Fibroblast of pulmonary artery (primary cell): ENCODE measurements at regions not wholly inside any gene's neighbourhood (a gene's known extent, or its start where the extent isn't known, plus 50 kb on each side); places are given as distances from the start of the nearest gene placed in this dataset.
A peak's percentile ranks its signal among the peaks of the same experiment; 100 is the strongest.

Experiments
- DNase-seq: peaks from one replicate; pipeline ENCODE4 v3.0.0-alpha.2; 2010; ENCODE audit warnings: low read depth
- H3K4me3 ChIP-seq: replicated peaks from 2 replicates; pipeline ENCODE4 v1.5.1; 2011; ENCODE audit warnings: low read depth, mild to moderate bottlenecking, control low read depth, low read length, moderate library complexity
- TF ChIP-seq, protein P1 (sequence below): IDR thresholded peaks from 2 replicates; pipeline ENCODE4 v1.5.1; 2011; ENCODE audit warnings: mild to moderate bottlenecking, control low read depth, low read length, inconsistent platforms; ENCODE audit errors: missing control alignments

DNA sequence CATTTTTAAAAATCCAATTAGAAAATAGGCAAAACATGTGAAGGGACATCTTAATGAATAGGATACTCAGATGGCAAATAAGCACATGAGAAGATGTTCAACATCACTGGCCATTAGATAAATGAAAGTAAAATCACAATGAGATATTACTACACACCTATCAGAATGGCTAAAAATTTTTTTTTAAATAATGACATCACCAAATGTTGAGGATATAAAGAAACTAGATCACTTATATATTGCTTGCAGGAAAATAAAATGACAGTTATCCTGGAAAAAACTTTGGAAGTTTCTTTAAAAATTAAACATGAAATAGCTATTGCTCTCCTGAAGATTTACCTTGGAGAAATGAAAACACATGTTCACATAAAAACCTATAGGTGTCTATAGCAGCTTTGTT lies 127.8 kb downstream of the ALOX5 start:
- TF ChIP-seq, protein P1, sequence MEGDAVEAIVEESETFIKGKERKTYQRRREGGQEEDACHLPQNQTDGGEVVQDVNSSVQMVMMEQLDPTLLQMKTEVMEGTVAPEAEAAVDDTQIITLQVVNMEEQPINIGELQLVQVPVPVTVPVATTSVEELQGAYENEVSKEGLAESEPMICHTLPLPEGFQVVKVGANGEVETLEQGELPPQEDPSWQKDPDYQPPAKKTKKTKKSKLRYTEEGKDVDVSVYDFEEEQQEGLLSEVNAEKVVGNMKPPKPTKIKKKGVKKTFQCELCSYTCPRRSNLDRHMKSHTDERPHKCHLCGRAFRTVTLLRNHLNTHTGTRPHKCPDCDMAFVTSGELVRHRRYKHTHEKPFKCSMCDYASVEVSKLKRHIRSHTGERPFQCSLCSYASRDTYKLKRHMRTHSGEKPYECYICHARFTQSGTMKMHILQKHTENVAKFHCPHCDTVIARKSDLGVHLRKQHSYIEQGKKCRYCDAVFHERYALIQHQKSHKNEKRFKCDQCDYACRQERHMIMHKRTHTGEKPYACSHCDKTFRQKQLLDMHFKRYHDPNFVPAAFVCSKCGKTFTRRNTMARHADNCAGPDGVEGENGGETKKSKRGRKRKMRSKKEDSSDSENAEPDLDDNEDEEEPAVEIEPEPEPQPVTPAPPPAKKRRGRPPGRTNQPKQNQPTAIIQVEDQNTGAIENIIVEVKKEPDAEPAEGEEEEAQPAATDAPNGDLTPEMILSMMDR = no peak
- DNase-seq = no peak
- no peak overlapping the region for H3K4me3 ChIP-seq

DNA sequence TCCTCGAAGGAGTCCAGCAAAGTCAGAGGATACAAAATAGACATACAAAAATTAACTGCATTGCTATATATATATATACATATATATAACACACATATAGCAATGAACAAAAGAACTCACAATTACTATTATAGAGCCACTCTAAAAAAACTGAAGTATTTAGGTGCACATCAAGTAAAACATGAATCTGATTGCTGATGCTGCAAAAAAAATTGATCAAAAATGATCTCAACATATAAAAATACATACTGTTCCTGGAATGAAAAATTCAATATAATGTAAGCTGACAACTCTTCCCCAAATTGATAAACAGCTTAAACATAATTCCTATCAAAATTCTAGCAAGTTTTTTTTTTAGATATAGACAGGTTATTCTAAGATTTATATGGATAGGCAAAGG lies 126.8 kb downstream of the ALOX5 start:
- no peak for DNase-seq
- TF ChIP-seq, protein P1 = no peak
- no peak overlapping the region for H3K4me3 ChIP-seq

DNA sequence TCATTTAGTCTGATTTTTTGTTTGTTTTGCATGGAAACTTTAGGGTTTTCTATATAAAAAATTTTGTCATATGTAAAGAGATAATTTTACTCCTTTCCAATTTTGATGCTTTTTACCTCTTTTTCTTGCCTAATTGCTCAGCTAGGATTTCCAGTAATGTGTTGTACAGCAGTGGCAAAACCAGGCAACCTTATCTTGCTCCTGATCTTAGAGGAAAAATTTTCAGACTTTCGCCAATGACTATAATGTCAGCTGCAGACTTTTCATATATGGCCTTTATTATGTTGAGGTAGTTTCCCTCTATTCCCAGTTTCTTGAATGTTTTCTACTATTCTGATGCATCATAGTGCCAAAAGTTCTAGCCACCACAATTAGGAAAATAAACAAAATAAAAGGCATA lies 126.3 kb downstream of the ALOX5 start:
- TF ChIP-seq, protein P1 = no peak
- no peak overlapping the region for H3K4me3 ChIP-seq
- no peak for DNase-seq

DNA sequence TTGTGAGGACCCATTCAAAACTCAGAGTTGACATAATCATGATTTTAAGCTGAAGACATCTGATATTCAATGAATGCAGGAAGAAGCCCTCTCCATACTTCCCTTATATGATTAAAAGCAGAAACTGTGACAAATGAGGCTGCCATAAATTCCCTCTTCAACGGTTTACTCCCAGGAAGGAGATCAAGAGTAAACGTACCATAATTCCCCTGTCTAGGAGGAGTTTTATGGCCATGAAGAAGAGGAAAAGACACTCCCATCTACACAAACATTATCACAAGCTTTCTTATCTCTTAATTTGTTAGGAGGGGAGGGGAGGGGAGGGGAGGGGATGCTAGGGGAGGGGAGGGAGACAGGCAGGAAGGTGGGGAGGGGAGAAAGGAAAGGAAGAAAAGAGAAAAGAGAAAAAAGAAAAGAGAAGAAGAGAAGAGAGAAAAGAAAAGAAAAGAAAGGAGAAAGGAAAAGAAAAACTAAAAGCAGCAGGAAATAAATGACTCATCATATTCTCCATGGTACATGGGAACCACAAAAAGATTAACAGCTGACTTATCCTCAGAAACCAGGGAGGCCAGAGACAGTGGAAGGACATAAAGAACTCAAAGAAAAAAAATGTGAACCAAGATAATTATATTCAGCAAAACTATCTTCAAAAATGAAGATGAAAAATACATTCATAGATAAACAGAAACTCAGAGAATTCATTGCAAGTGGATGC lies 121.6 kb downstream of the ALOX5 start:
- peak; percentile 14 for DNase-seq
- TF ChIP-seq, protein P1 = no peak
- H3K4me3 ChIP-seq = no peak overlapping the region
